Parathyroid adenoma (tissue), 2 donors: ENCODE measurements at regions not wholly inside any gene's neighbourhood (a gene's known extent, or its start where the extent isn't known, plus 50 kb on each side); places are given as distances from the start of the nearest gene placed in this dataset.

Experiments used
- H2AFZ ChIP-seq: fragments of 300-600 bp; sonication (generic); one replicate; pipeline ENCODE4 v1.7.0; 2017; ENCODE audit warnings: antibody characterized with exemption, mild to moderate bottlenecking
- H3K27ac ChIP-seq: fragments of 300-600 bp; sonication (generic); one replicate; pipeline ENCODE4 v1.7.0; 2017
- H3K27me3 ChIP-seq: fragments of 300-600 bp; sonication (generic); one replicate; pipeline ENCODE4 v1.7.0; 2017; ENCODE audit warnings: low read length; ENCODE audit not compliant: control insufficient read depth, insufficient read depth
- H3K36me3 ChIP-seq: fragments of 300-600 bp; sonication (generic); one replicate; pipeline ENCODE4 v1.7.0; 2017; ENCODE audit warnings: low read length; ENCODE audit not compliant: control insufficient read depth, insufficient read depth
- H3K4me1 ChIP-seq: fragments of 300-600 bp; sonication (generic); one replicate; pipeline ENCODE4 v1.7.0; 2017; ENCODE audit warnings: control low read depth
- H3K4me2 ChIP-seq: fragments of 300-600 bp; sonication (generic); one replicate; pipeline ENCODE4 v1.7.0; 2017; ENCODE audit warnings: low read length
- H3K4me3 ChIP-seq: fragments of 300-600 bp; sonication (generic); one replicate; pipeline ENCODE4 v1.7.0; 2017; ENCODE audit warnings: low read depth, low read length
- H3K79me2 ChIP-seq: fragments of 300-600 bp; sonication (generic); one replicate; pipeline ENCODE4 v1.7.0; 2017; ENCODE audit warnings: control low read depth
- H3K9ac ChIP-seq: fragments of 300-600 bp; sonication (generic); one replicate; pipeline ENCODE4 v1.7.0; 2017; ENCODE audit warnings: mild to moderate bottlenecking
- H3K9me3 ChIP-seq: fragments of 300-600 bp; sonication (generic); one replicate; pipeline ENCODE4 v1.7.0; 2017; ENCODE audit warnings: low read length; ENCODE audit not compliant: control insufficient read depth
- CTCF ChIP-seq: fragments of 300-600 bp; sonication (generic); IDR thresholded peaks from one replicate; pipeline ENCODE4 v1.7.0; 2017; ENCODE audit warnings: antibody characterized with exemption, mild to moderate bottlenecking
- donor health status: primary hyperparathyroidism.

GRCh38 chr1:218803351-218803997 lies 370.2 kb upstream of the LYPLAL1 start:
- no peaks in the 10 kb centered on the region for H3K27me3 ChIP-seq
- H3K9ac ChIP-seq = no peak overlapping the region
- no peak overlapping the region for H2AFZ ChIP-seq
- H3K4me2 ChIP-seq = no peak overlapping the region
- H3K27ac ChIP-seq = no peak overlapping the region
- no peaks in the 10 kb centered on the region for H3K36me3 ChIP-seq
- no peaks in the 10 kb centered on the region for H3K4me1 ChIP-seq
- H3K9me3 ChIP-seq = no peaks in the 10 kb centered on the region
- no peak for TF ChIP-seq CTCF
- H3K79me2 ChIP-seq = no peaks in the 10 kb centered on the region
- no peak overlapping the region for H3K4me3 ChIP-seq

GRCh38 chr1:218804014-218804785 lies 369.5 kb upstream of the LYPLAL1 start:
- no peak overlapping the region for H3K9ac ChIP-seq
- no peaks in the 10 kb centered on the region for H3K4me1 ChIP-seq
- H3K79me2 ChIP-seq = no peaks in the 10 kb centered on the region
- no peak overlapping the region for H3K27ac ChIP-seq
- no peak overlapping the region for H3K4me2 ChIP-seq
- TF ChIP-seq CTCF = no peak
- no peak overlapping the region for H3K4me3 ChIP-seq
- H3K27me3 ChIP-seq = no peaks in the 10 kb centered on the region
- H3K9me3 ChIP-seq = no peaks in the 10 kb centered on the region
- no peak overlapping the region for H2AFZ ChIP-seq
- no peaks in the 10 kb centered on the region for H3K36me3 ChIP-seq

- no peaks in the 10 kb centered on the region for H3K27me3 ChIP-seq
- H3K4me1 ChIP-seq = no peaks in the 10 kb centered on the region
- H3K4me3 ChIP-seq = no peak overlapping the region
Measured at GRCh38 chr1:218809061-218809460, 364.6 kb upstream of the LYPLAL1 start.

GRCh38 chr1:218809625-218810024 lies 364.1 kb upstream of the LYPLAL1 start:
- Histone ChIP-seq H3K4me1 (no peaks in the 10 kb centered on the region), H3K36me3 (no peaks in the 10 kb centered on the region), H3K79me2 (no peaks in the 10 kb centered on the region), H3K9me3 (no peaks in the 10 kb centered on the region), H3K27me3 (no peaks in the 10 kb centered on the region), H3K4me2 (no peak overlapping the region), H3K9ac (no peak overlapping the region), H3K27ac (no peak overlapping the region), H2AFZ (no peak overlapping the region), H3K4me3 (no peak overlapping the region)
- TF ChIP-seq CTCF = no peak

More at GRCh38 chr1:218809061-218809460, 364.6 kb upstream of the LYPLAL1 start:
- Histone ChIP-seq H3K27ac (no peak overlapping the region), H3K36me3 (no peaks in the 10 kb centered on the region), H3K79me2 (no peaks in the 10 kb centered on the region), H2AFZ (no peak overlapping the region), H3K4me2 (no peak overlapping the region), H3K9ac (no peak overlapping the region), H3K9me3 (no peaks in the 10 kb centered on the region)
- no peak for TF ChIP-seq CTCF
